GM23338 (cell line): ENCODE measurements at regions not wholly inside any gene's neighbourhood (a gene's known extent, or its start where the extent isn't known, plus 50 kb on each side); places are given as distances from the start of the nearest gene placed in this dataset.

Experiments used
- ATAC-seq: fragments of 200-7000 bp; cut with Tn5 transposase; 3 replicates; pipeline ENCODE4 v1.9.1; 2020
- DNase-seq: peaks from one replicate; pipeline ENCODE4 v3.0.0-alpha.2; 2015; ENCODE audit warnings: low spot score
- H2AFZ ChIP-seq: fragments of 200-600 bp; sonication (generic); 2 replicates; pipeline ENCODE4 v1.8.0; 2016; ENCODE audit warnings: antibody characterized with exemption, mild to moderate bottlenecking, moderate library complexity
- H3F3A ChIP-seq: fragments of 200-600 bp; sonication (generic); replicated peaks from 2 replicates; pipeline ENCODE4 v1.8.0; 2017; ENCODE audit warnings: antibody characterized with exemption, mixed run types, low read depth
- H3K27ac ChIP-seq: fragments of 200-600 bp; sonication (generic); 2 replicates; pipeline ENCODE4 v1.6.1; 2016; ENCODE audit warnings: low read depth
- H3K27me3 ChIP-seq: fragments of 200-600 bp; sonication (generic); 2 replicates; pipeline ENCODE4 v1.8.0; 2016; ENCODE audit warnings: mild to moderate bottlenecking, mixed run types, moderate library complexity; ENCODE audit not compliant: insufficient read depth
- H3K36me3 ChIP-seq: fragments of 200-600 bp; sonication (generic); 2 replicates; pipeline ENCODE4 v1.8.0; 2016; ENCODE audit warnings: mild to moderate bottlenecking; ENCODE audit not compliant: insufficient read depth
- H3K4me1 ChIP-seq: fragments of 200-600 bp; sonication (generic); 2 replicates; pipeline ENCODE4 v1.8.0; 2016; ENCODE audit warnings: mild to moderate bottlenecking, moderate library complexity; ENCODE audit not compliant: insufficient read depth
- H3K4me2 ChIP-seq: fragments of 200-600 bp; sonication (generic); 2 replicates; pipeline ENCODE4 v1.7.1; 2017; ENCODE audit warnings: mixed run types
- H3K4me3 ChIP-seq: fragments of 200-600 bp; sonication (generic); 2 replicates; pipeline ENCODE4 v1.6.1; 2016; ENCODE audit warnings: mixed run types
- H3K79me2 ChIP-seq: fragments of 200-600 bp; sonication (generic); replicated peaks from 2 replicates; pipeline ENCODE4 v1.8.0; 2017; ENCODE audit warnings: mild to moderate bottlenecking; ENCODE audit not compliant: insufficient read depth
- H3K9me2 ChIP-seq: fragments of 200-600 bp; sonication (generic); 2 replicates; pipeline ENCODE4 v1.8.0; 2017; ENCODE audit not compliant: insufficient read depth
- H4K20me1 ChIP-seq: fragments of 200-600 bp; sonication (generic); replicated peaks from 2 replicates; pipeline ENCODE4 v1.8.0; 2017; ENCODE audit warnings: mild to moderate bottlenecking; ENCODE audit not compliant: insufficient read depth
- H3K27ac Mint-ChIP-seq: 2 replicates; pipeline ENCODE4 v1.8.0; 2020; ENCODE audit warnings: inconsistent platforms, mild to moderate bottlenecking, moderate library complexity, mixed read lengths
- H3K27me3 Mint-ChIP-seq: 3 replicates; pipeline ENCODE4 v1.8.0; 2022; ENCODE audit warnings: low read depth, mild to moderate bottlenecking, moderate library complexity, mixed read lengths, inconsistent platforms; ENCODE audit not compliant: insufficient read depth, poor library complexity
- H3K36me3 Mint-ChIP-seq: 3 replicates; pipeline ENCODE4 v1.8.0; 2021; ENCODE audit warnings: low read depth, mild to moderate bottlenecking, inconsistent platforms, moderate library complexity, mixed read lengths
- H3K4me1 Mint-ChIP-seq: 3 replicates; pipeline ENCODE4 v1.8.0; 2020; ENCODE audit warnings: mild to moderate bottlenecking, inconsistent platforms, mixed read lengths
- H3K4me3 Mint-ChIP-seq: 3 replicates; pipeline ENCODE4 v1.8.0; 2021; ENCODE audit warnings: moderate library complexity, mild to moderate bottlenecking, inconsistent platforms, mixed read lengths
- H3K9me3 Mint-ChIP-seq: 3 replicates; pipeline ENCODE4 v1.8.0; 2020; ENCODE audit warnings: moderate library complexity, mild to moderate bottlenecking, inconsistent platforms, mixed read lengths
- CREB1 ChIP-seq: fragments of 250-450 bp; sonication (Bioruptor Pico); IDR thresholded peaks from 2 replicates; pipeline ENCODE4 v1.5.0; 2020; ENCODE audit warnings: low read depth, mild to moderate bottlenecking, moderate library complexity
- CTCF ChIP-seq, 2 experiments: fragments of 200-600 bp in 1 of 2; sonication (generic) in 1 of 2; conservative IDR thresholded peaks; 2 replicates each; pipeline versions ENCODE4 v1.5.1 to v1.6.1; 2016 to 2017; ENCODE audit warnings: antibody characterized with exemption in 2 of 2, low read depth in 2 of 2, mild to moderate bottlenecking in 2 of 2, moderate library complexity in 1 of 2
- ETS1 ChIP-seq: IDR thresholded peaks from 2 replicates; pipeline ENCODE4 v1.6.1; 2016; ENCODE audit warnings: antibody characterized with exemption
- EZH2 ChIP-seq: fragments of 200-600 bp; sonication (generic); IDR thresholded peaks from one replicate; pipeline ENCODE4 v1.8.0; 2017; ENCODE audit warnings: antibody characterized with exemption, mild to moderate bottlenecking, low read depth; ENCODE audit not compliant: unreplicated experiment
- EZH2phosphoT487 ChIP-seq: fragments of 200-600 bp; sonication (generic); IDR thresholded peaks from one replicate; pipeline ENCODE4 v1.8.1; 2018; ENCODE audit warnings: antibody characterized with exemption; ENCODE audit not compliant: unreplicated experiment
- JUNB ChIP-seq: IDR thresholded peaks from one replicate; pipeline ENCODE4 v1.6.1; 2016; ENCODE audit warnings: antibody characterized with exemption; ENCODE audit not compliant: unreplicated experiment
- NANOG ChIP-seq: IDR thresholded peaks from 2 replicates; pipeline ENCODE4 v1.6.1; 2016; ENCODE audit warnings: antibody characterized with exemption, borderline replicate concordance
- POLR2AphosphoS5 ChIP-seq: IDR thresholded peaks from 2 replicates; pipeline ENCODE4 v1.6.1; 2016; ENCODE audit warnings: antibody characterized with exemption, low read depth
- REST ChIP-seq: IDR thresholded peaks from one replicate; pipeline ENCODE4 v1.6.1; 2018; ENCODE audit warnings: antibody characterized with exemption; ENCODE audit not compliant: unreplicated experiment
- STAT1 ChIP-seq: IDR thresholded peaks from one replicate; pipeline ENCODE4 v1.6.1; 2016; ENCODE audit warnings: antibody characterized with exemption; ENCODE audit not compliant: unreplicated experiment
- ZNF114 ChIP-seq: fragments of 250-450 bp; sonication (Bioruptor Pico); IDR thresholded peaks from 2 replicates; pipeline ENCODE4 v1.5.0; 2020; ENCODE audit warnings: mild to moderate bottlenecking, moderate library complexity
- ZNF331 ChIP-seq: fragments of 250-450 bp; sonication (Bioruptor Pico); IDR thresholded peaks from 2 replicates; pipeline ENCODE4 v1.5.0; 2020; ENCODE audit warnings: low read depth, mild to moderate bottlenecking, moderate library complexity
- ZNF462 ChIP-seq: fragments of 250-450 bp; sonication (Bioruptor Pico); IDR thresholded peaks from 2 replicates; pipeline ENCODE4 v1.5.0; 2020; ENCODE audit warnings: mild to moderate bottlenecking, moderate library complexity

- no peak for TF ChIP-seq REST
- TF ChIP-seq ZNF331 (CRISPR knock-in tag): no peak
- no peak for TF ChIP-seq POLR2AphosphoS5
- no peak for TF ChIP-seq ETS1
- no peak for TF ChIP-seq EZH2phosphoT487
- no peak for TF ChIP-seq CREB1
Observed at GRCh38 chr18:76644580-76644979, 149.5 kb upstream of the ZNF516 start (continued).

- Histone ChIP-seq H4K20me1 (no peaks in the 10 kb centered on the region), H3K27ac (no peak overlapping the region), H3K27me3 (no peaks in the 10 kb centered on the region), H3K79me2 (no peaks in the 10 kb centered on the region), H3K9me2 (no peaks in the 10 kb centered on the region), H3K4me1 (no peaks in the 10 kb centered on the region), H3K36me3 (no peaks in the 10 kb centered on the region), H3K4me2 (no peak overlapping the region), H3K4me3 (no peak overlapping the region), H2AFZ (no peak overlapping the region), H3F3A (no peaks in the 10 kb centered on the region)
- H3K27me3 Mint-ChIP-seq: peaks cover 5% of the 10 kb centered on the region
- no peak overlapping the region for H3K4me3 Mint-ChIP-seq
- no peak for DNase-seq
- 0 out of 3 replicates have a peak, but pooled peaks cover under 1% of the 10 kb centered on the region for H3K4me1 Mint-ChIP-seq
- no peaks in the 10 kb centered on the region; the same call in 2 of the 3 replicates for H3K9me3 Mint-ChIP-seq
- ATAC-seq: no peak
- H3K27ac Mint-ChIP-seq: no peak overlapping the region
- H3K36me3 Mint-ChIP-seq: no peaks in the 10 kb centered on the region; the same call in 2 of the 3 replicates
- no peak for TF ChIP-seq JUNB
- TF ChIP-seq ZNF331 (CRISPR knock-in tag): no peak
- TF ChIP-seq ZNF114 (CRISPR knock-in tag): no peak
- no peak for TF ChIP-seq EZH2phosphoT487
- no peak for TF ChIP-seq NANOG
- TF ChIP-seq ZNF462 (CRISPR knock-in tag): no peak
- no peak for TF ChIP-seq STAT1
- no peak for TF ChIP-seq CREB1
- TF ChIP-seq POLR2AphosphoS5: no peak
- no peak for TF ChIP-seq CTCF (conservative IDR thresholded peaks at IDR 0.05; ENCODE audit: low read depth in 2 of 2)
- TF ChIP-seq EZH2: no peak
Observed at GRCh38 chr18:76643996-76644395, 149.0 kb upstream of the ZNF516 start.
